ENCODE measurements at regions not wholly inside any gene's neighbourhood (a gene's known extent, or its start where the extent isn't known, plus 50 kb on each side); places are given as distances from the start of the nearest gene placed in this dataset.

DNA sequence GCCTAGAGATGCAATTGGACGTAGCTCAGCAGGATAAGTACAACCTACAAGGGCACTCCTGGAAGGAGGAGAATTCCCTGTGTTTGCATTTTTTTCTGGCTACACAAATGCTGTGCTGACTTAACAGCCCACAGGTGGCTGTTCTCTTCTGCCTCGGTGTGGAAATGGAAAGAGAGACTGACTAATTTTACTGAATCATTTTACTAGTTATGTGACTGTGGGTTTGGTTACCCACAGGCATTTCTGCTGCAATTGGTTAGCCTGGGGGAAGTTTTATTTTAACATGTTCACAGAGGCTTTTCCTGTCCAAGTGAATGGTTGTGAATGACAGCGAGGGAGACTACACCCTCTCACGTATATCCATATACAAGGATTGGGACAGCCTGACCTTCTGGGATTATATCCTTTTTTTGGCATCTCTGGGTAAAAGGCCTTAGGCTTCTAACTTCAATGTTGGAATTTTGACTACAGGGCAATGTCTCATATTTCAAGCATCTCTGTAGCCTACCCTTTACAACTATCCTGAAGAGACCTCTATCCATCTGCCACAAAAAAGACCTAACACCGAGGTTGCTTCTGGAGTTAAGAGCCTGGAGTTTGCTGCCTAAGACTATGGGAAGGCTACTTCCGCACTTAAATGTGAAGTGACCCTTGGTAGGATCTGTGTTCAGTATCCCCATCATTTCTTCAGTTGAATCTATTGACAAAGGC lies 67.2 kb upstream of the TP63 start:
- peak; percentile 95 for DNase-seq

DNA sequence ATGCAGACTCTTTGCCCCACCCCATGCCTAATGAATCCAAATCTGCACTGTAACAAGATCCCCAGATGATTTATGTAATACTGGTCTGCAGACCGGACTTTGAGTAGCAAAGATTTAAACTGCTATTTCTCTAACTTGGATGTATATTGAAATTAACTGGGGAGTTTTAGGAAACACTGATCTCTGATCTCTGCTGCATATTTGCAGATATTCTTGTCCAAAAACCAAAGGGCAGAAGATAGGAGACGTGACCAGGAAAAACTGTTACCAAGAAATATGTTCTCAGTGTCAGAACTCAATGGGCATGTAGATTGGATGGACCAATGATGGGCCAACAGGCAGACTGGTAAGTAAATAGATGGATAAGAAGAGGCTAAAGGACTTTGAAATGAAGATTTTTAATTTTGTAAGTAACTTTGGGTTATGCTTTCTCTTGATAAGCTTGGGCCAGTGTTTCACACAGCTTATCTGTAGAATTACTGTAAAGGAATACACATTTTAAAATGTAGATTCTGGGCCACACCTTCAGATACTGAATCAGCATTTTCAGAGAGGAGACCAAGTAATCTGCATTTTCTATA lies 64.5 kb upstream of the TP63 start:
- DNase-seq: no peak

DNA sequence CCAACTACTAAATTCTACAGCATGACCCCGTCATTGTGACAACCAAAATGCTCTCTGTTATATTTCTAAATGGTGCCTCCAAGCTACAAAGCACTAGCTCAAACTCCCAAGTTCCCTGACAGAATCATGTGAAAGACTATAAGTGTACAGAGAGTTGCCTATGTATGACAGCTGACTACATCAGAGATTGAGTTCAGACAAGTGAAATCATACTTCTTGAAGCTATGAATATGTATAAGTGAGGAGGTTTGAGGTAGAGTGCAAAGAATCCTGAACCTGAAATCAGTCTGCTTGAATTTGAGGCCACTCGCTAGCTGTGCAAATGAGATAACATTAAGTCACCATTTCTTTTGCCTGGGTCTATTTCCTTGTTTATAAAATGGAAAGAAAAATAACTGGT lies 63.9 kb upstream of the TP63 start:
- DNase-seq: no peak

DNA sequence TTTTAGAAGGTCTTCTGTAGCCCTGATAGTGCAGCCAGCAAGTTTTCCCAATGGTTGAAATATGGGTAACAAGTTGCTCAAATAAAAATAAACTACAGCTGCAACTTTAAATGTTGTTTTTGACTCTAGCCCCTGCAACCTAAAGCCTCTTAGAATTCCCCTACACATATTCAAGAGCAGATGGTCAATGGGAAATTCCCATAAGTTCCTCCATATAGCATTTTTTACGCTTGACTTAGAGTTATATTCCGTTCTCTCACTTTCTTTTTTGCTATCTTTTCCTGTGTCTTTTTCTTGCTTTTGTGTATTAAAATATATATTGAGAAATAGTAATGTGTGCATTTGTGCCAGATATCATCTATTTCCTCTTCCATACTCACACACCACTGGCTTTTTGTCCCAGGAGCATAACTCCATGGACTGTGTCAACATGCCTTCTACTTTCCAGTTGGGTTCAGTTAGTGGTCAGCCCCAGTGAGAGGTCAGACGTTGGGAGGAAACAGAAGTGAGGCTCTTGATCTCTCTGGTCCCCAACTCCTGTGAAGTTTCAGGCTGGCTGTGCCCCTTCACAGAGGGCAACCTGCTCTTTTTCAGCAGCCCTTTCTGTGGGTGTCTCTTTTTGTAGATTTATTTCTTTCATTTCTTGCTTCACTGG lies 63.3 kb upstream of the TP63 start:
- DNase-seq: no peak

DNA sequence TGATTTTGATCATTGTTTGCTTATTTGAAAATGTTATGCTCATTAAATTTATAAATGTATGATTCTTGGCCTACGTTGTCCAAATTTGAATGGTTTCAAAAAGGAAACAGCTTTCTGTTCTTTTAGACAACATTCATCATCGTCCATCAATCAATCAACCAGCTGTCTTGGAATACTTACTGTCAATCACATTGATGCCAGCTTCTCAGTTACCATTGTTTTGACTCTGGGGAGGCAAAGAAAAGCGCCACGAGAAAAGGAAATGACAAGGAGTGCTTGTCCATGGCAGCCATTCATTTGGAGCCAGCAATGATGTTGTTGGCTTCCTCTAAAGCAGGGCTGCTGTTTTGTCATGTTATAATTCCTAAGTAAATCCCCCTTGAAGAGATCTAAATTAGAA lies 62.2 kb upstream of the TP63 start:
- DNase-seq: no peak

DNA sequence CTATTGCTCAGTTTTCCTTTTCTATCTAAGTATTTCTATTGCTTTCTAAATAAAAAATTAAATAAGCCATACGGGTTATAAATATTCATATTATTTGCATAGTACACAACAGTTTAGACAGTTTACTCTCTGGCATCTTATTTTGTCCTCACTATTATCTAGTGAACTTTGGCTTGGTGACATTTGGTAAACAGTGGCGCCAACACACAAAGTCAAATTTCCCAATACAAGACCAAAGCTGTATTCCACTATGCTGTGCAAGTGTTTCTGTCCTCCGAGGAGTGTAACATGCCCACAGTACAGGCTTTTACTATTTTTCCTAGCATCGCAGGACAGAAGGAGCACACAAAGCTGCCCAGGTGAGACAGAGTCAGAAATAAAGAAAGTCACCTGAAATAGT lies 61.7 kb upstream of the TP63 start:
- DNase-seq: no peak

DNA sequence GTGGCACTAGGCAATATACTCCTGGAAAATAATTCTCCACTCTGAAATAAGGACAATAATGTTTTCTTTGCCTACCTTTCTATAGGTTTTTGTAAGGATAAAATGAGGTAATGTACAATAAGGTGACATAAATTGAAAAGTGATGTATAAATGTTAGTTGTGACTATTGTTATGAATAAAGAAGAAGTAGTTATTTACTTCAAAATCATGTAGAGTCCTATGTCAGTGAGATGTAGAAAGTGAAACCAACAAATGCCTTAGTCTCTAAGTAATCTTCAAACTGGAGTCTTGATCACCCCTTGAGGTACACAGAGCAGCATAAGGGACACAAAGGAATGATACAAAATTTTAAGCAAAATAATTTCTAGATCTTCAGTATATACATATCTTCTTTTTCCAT lies 60.3 kb upstream of the TP63 start:
- no peak for DNase-seq

DNA sequence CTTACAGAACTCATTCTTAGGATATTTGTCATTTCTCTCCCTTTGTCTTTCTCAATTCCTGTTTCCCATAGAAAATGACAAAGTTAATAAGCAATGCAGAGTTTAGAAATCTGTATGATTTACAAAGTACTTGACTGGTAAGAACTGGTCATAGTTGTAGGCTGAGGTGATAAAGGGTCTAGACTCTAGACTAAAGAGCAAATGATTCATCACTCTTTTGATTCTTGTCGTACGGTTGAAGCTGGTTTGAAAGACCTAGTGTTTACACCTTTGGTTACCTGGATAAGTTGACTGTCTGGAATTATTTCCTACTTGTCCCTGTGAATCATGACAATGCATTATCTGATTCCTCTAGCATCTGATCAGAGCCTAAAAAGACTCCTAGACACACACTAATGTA lies 58.9 kb upstream of the TP63 start:
- DNase-seq: peak; percentile 28

DNA sequence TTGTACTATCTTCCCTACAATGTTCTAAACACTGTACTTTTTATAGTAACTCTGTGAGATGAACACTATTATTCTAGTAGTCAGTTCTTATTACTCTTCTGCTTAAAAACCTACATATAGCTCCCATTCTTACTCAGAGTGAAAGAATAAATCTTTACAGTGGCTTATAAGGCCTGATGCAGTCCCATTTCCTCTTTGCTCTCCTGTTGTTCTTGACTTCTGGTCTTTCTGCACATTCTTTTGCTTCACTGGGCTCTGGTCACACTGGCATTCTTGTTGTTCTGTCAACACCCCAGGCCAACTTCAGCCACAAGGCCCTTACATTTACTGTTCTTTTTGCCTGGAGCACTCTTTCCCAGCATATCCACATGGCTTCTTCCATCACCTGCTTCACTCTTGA lies 58.2 kb upstream of the TP63 start:
- DNase-seq: peak; percentile 35

DNA sequence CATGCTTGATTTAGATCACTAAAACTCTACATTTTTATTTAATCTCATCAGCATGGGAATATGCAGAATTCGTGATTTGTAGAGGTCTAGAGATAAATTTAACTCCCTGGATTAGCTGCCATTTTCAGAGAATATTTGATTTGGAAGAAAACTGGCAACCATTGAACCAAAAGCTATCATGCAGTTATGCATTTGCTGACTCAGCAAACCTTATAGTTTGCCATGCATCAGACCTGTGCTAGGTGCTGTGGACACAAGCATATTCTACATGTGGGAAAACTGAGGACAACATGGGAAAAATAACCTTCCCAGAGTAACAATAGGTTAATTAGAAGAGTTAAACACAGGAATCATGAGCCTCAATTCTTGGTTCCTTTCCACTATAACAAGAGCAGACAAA lies 54.7 kb upstream of the TP63 start:
- no peak for DNase-seq

DNA sequence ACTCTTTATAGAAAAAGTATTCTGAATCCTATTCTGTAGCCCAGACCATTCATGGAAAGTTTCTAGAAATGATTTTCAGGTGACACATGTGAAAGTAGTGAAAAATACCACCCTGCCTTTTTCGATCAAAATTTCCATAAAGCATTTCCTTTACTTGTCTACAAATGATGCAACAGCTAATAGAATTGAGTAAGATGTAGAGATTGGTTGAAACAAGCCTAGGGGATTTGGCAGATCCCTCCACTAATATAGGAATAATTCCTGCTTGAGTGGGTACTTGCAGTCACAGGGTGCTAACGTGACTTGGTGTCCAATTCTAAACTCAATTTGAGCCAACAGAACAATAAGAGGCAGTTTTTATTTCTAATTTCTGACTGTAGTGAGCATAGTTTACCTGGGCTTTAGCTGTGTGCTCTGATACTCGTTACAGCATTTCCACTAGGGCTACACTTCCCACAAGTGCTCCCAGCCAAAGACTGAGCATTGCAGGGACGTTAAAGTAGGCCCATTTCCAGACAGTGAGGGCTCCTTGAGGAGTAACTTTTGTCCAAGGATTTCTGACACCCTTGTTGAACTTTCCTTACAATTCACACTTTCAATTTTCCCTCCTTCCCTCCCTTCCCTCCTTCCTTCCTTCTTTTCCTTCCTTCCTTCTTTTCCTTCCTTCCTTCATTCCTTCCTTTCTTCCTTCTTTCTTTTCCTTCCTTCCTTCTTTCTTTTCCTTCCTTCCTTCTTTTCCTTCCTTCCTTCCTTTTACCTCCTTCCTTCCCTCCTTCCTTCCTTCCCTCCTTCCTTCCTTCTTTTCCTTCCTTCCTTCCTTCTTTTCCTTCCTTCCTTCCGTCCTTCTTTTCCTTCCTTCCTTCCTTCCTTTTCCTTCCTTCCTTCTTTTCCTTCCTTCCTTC lies 53.9 kb upstream of the TP63 start:
- DNase-seq: no peak

DNA sequence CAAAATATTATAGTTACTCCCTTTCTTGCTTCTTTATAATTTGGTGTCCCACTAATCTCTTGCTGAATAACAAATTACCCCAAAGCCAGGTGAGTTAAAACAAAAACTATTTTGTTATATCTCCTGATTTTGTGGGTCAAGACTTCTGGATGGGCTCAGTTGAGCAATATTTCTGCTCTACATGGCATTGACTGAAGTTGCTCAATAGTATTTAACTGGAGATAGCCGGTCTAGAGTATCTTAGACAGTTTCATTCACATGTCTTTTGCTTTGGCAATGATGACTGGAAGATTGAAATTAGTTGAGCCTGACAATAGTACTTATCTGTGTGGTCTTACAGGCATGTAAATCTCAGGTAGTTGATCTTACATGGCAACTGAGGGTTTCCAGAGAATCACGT lies 51.0 kb upstream of the TP63 start:
- DNase-seq: no peak

Data from EL (cell line).